ENCODE measurements at regions not wholly inside any gene's neighbourhood (a gene's known extent, or its start where the extent isn't known, plus 50 kb on each side); places are given as distances from the start of the nearest gene placed in this dataset.

GRCh38 chr13:50124536-50125303, 109.5 kb downstream of the KCNRG start:
- intact Hi-C loops (cut with micrococcal nuclease): loop anchor here (1.0 to 5.0 kb wide), 9 partner anchors 42 to 788 kb away; partner anchors contain the start of genes SPRYD7 and TRIM13
- peak overlapping the region; percentile 85 for H3K4me2 ChIP-seq (replicated peaks; ENCODE audit: low read depth, low read length, poor library complexity, severe bottlenecking)
- H3K4me1 Mint-ChIP-seq: peaks cover 67% of the 10 kb centered on the region
- peak overlapping the region; percentile 64 to 98 (median 98) for H3K4me3 ChIP-seq (ENCODE audit: control extremely low read depth in 1 of 5, extremely low read depth in 1 of 5, insufficient read depth in 1 of 5, low read depth in 2 of 5, low read length in 4 of 5)
- H3K36me3 ChIP-seq (replicated peaks in 1 of 2; ENCODE audit: control extremely low read depth in 1 of 2, control insufficient read depth in 1 of 2, extremely low read depth in 1 of 2, insufficient read depth in 2 of 2, low read length in 1 of 2): peaks cover 2 to 8% of the 10 kb centered on the region in 2 experiments
- peak overlapping the region; percentile 94 to 98 for H3K27ac ChIP-seq (ENCODE audit: low read length in 2 of 2)
- ATAC-seq (ENCODE audit: low read depth) (peak; percentile 7), DNase-seq (peak; percentile 97)
- H3K79me2 ChIP-seq (ENCODE audit: control insufficient read depth, insufficient read depth, low read length): peaks cover 60% of the 10 kb centered on the region
- peak overlapping the region; percentile 81 for H3K9ac ChIP-seq (ENCODE audit: low read length)
- peak overlapping the region; percentile 96 for H3K27ac Mint-ChIP-seq
- peaks cover 0 to 20% (median 0%) of the 10 kb centered on the region in 3 donors for H3K9me3 ChIP-seq (ENCODE audit: control extremely low read depth in 1 of 3, control insufficient read depth in 2 of 3, insufficient read depth in 1 of 3, low read length in 2 of 3)
- CTCF ChIA-PET: interaction anchor here (0.7 to 11.5 kb wide), 17 partner anchors 10 to 792 kb away, joined by 3 to 195 read pairs (median 6); partner anchors contain the start of gene TRIM13
- H2AFZ ChIP-seq (ENCODE audit: insufficient read depth, low read depth, low read length, poor library complexity, severe bottlenecking): peak overlapping the region; percentile 80
- peaks cover 57 to 61% of the 10 kb centered on the region in 2 donors for H3K4me1 ChIP-seq (ENCODE audit: control insufficient read depth in 2 of 2, insufficient read depth in 2 of 2, low read length in 2 of 2)
- under 1% methylated on average over 64 of the region's 78 CpGs for WGBS (ENCODE audit: insufficient coverage)
- peaks cover 0 to 19% (median 9%) of the 10 kb centered on the region in 4 experiments for H3K27me3 ChIP-seq (replicated peaks in 1 of 4; ENCODE audit: control extremely low read depth in 1 of 4, control insufficient read depth in 3 of 4, insufficient read depth in 4 of 4, low read length in 3 of 4)
- no peak for TF ChIP-seq EZH2 (IDR thresholded peaks at IDR 0.05; ENCODE audit: borderline replicate concordance, insufficient read depth, low read depth, low read length, poor library complexity, severe bottlenecking)
- TF ChIP-seq CTCF (IDR thresholded peaks at IDR 0.05): no peak
- H3K4me3 Mint-ChIP-seq: peak overlapping the region; percentile 92
- POLR2A ChIA-PET: interaction anchor here (0.6 to 7.5 kb wide), 32 partner anchors 9 to 790 kb away, joined by 3 to 142 read pairs (median 5); partner anchors contain the start of genes RNASEH2B, SPRYD7 and TRIM13
- peaks cover 13% of the 10 kb centered on the region for H3K27me3 Mint-ChIP-seq
- H4K20me1 ChIP-seq (ENCODE audit: control insufficient read depth, insufficient read depth, low read length, poor library complexity, severe bottlenecking): peaks cover 16% of the 10 kb centered on the region
- no peaks in the 10 kb centered on the region for H3K9me3 Mint-ChIP-seq (ENCODE audit: insufficient read depth)

- Histone ChIP-seq H3K36me3 (replicated peaks in 1 of 2; ENCODE audit: control extremely low read depth in 1 of 2, control insufficient read depth in 1 of 2, extremely low read depth in 1 of 2, insufficient read depth in 2 of 2, low read length in 1 of 2) (peaks cover 2 to 8% of the 10 kb centered on the region in 2 experiments), H3K27ac (ENCODE audit: low read length in 2 of 2) (peak overlapping the region; percentile 94 to 98), H4K20me1 (ENCODE audit: control insufficient read depth, insufficient read depth, low read length, poor library complexity, severe bottlenecking) (peaks cover 16% of the 10 kb centered on the region), H3K4me1 (ENCODE audit: control insufficient read depth in 2 of 2, insufficient read depth in 2 of 2, low read length in 2 of 2) (peaks cover 62 to 66% of the 10 kb centered on the region in 2 donors), H3K9me3 (ENCODE audit: control extremely low read depth in 1 of 3, control insufficient read depth in 2 of 3, insufficient read depth in 1 of 3, low read length in 2 of 3) (peaks cover 0 to 23% (median 0%) of the 10 kb centered on the region in 3 donors), H3K9ac (ENCODE audit: low read length) (peak overlapping the region; percentile 79), H2AFZ (ENCODE audit: insufficient read depth, low read depth, low read length, poor library complexity, severe bottlenecking) (peak overlapping the region; percentile 80), H3K27me3 (replicated peaks in 1 of 4; ENCODE audit: control extremely low read depth in 1 of 4, control insufficient read depth in 3 of 4, insufficient read depth in 4 of 4, low read length in 3 of 4) (peaks cover 0 to 24% (median 11%) of the 10 kb centered on the region in 4 experiments), H3K4me2 (replicated peaks; ENCODE audit: low read depth, low read length, poor library complexity, severe bottlenecking) (peak overlapping the region; percentile 85), H3K79me2 (ENCODE audit: control insufficient read depth, insufficient read depth, low read length) (peaks cover 59% of the 10 kb centered on the region), H3K4me3 (ENCODE audit: control extremely low read depth in 1 of 5, extremely low read depth in 1 of 5, insufficient read depth in 1 of 5, low read depth in 2 of 5, low read length in 4 of 5) (peak overlapping the region; percentile 64 to 98 (median 98))
- H3K9me3 Mint-ChIP-seq (ENCODE audit: insufficient read depth): no peaks in the 10 kb centered on the region
- 0% methylated on average over 28 of the region's 31 CpGs for WGBS (ENCODE audit: insufficient coverage)
- peaks cover 13% of the 10 kb centered on the region for H3K27me3 Mint-ChIP-seq
- TF ChIP-seq EZH2 (IDR thresholded peaks at IDR 0.05; ENCODE audit: borderline replicate concordance, insufficient read depth, low read depth, low read length, poor library complexity, severe bottlenecking) (no peak), CTCF (IDR thresholded peaks at IDR 0.05) (no peak)
- DNase-seq (no peak), ATAC-seq (ENCODE audit: low read depth) (peak; percentile 25)
- CTCF ChIA-PET: interaction anchor here (0.8 to 11.5 kb wide), 15 partner anchors 10 to 789 kb away, joined by 3 to 195 read pairs (median 8); partner anchors contain the start of genes SPRYD7 and TRIM13
- peak overlapping the region; percentile 92 for H3K4me3 Mint-ChIP-seq
- POLR2A ChIA-PET: interaction anchor here (0.6 to 7.5 kb wide), 19 partner anchors 16 to 786 kb away, joined by 3 to 142 read pairs (median 7); partner anchors contain the start of genes RNASEH2B and TRIM13
- peak overlapping the region; percentile 96 for H3K27ac Mint-ChIP-seq
- intact Hi-C loops (cut with micrococcal nuclease): loop anchor here (1.0 to 5.0 kb wide), 4 partner anchors 387 to 787 kb away; no protein-coding TSS in a partner anchor
- H3K4me1 Mint-ChIP-seq: peaks cover 71% of the 10 kb centered on the region
These were observed 110.0 kb downstream of the KCNRG start for GRCh38 chr13:50125304-50125553.
